Erythroblast (primary cell): ENCODE measurements at regions not wholly inside any gene's neighbourhood (a gene's known extent, or its start where the extent isn't known, plus 50 kb on each side); places are given as distances from the start of the nearest gene placed in this dataset.

ENCODE experiments used
- GATA1 ChIP-seq: IDR thresholded peaks from 2 replicates; pipeline ENCODE4 v1.6.1; 2011; ENCODE audit warnings: low read depth, mild to moderate bottlenecking, control low read depth, low read length, moderate library complexity
- POLR2A ChIP-seq: IDR thresholded peaks from 2 replicates; pipeline ENCODE4 v1.6.1; 2011; ENCODE audit warnings: mild to moderate bottlenecking, low read length

DNA sequence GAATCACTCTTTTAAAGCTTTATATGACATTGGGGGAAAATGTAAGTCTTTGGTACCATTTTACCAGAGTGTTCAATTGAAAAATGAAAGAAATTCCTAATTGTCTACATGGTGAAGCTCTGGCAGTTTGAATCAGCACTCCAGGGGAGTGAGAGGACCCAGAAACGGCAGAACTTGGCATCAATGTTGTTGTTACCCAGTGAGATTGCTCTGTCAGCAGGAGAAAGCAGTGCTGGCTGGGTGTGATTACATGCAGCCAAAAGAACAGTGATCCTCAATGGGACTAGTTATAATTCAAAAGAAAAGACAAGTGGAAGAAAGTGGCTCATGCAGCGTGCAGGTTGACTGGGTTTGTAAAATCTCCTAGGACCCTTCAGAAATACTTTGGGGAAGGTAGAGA lies 206.4 kb downstream of the PTPRC start:
- TF ChIP-seq POLR2A (no peak), GATA1 (no peak)
